GM12878 (cell line): ENCODE measurements at regions not wholly inside any gene's neighbourhood (a gene's known extent, or its start where the extent isn't known, plus 50 kb on each side); places are given as distances from the start of the nearest gene placed in this dataset.

ENCODE experiments used
- ATAC-seq: fragments of 200-7000 bp; cut with Tn5 transposase; 3 replicates; pipeline ENCODE4 v1.9.1; 2020; ENCODE audit warnings: mild to moderate bottlenecking, moderate library complexity
- BruUV-seq: library from RNA; stranded (reverse); fragments of 400-500 nt; replicated peaks from 2 replicates; lab custom pipeline; 2021; lab: Mats Ljungman, UMichigan
- CTCF ChIA-PET: fragments of 300-600 bp; sonication (Branson Sonifier 250); formaldehyde crosslinking; extraction: SDS; loops from one replicate; lab custom pipeline; 2021; ENCODE audit warnings: inconsistent platforms; lab: Yijun Ruan, JAX
- POLR2A ChIA-PET: fragments of 350-600 bp; formaldehyde crosslinking; extraction: SDS; loops from one replicate; lab custom pipeline; 2021; ENCODE audit warnings: inconsistent platforms; lab: Charles Lee
- RAD21 ChIA-PET: fragments of 300-600 bp; sonication (Branson Sonifier 250); formaldehyde crosslinking; loops from one replicate; lab custom pipeline; 2023; ENCODE audit warnings: antibody characterized with exemption; ENCODE audit not compliant: unreplicated experiment; lab: Charles Lee
- SMC1A ChIA-PET: fragments of 300-600 bp; sonication (Branson Sonifier 250); formaldehyde crosslinking; loops from one replicate; lab custom pipeline; 2023; ENCODE audit not compliant: unreplicated experiment, uncharacterized antibody; lab: Charles Lee
- DNase-seq: peaks from one replicate; pipeline ENCODE4 v3.0.0-alpha.2; 2011; ENCODE audit warnings: low read depth, low spot score
- FAIRE-seq: peaks from 3 replicates; lab custom pipeline; 2011; peaks lifted over from hg19 to GRCh38; lab: Jason Lieb, UNC
- H2AFZ ChIP-seq: 2 replicates; pipeline ENCODE4 v1.6.0; 2011; ENCODE audit warnings: low read depth, low read length, control low read depth; ENCODE audit not compliant: control insufficient read depth
- H3K27ac ChIP-seq: 2 replicates; pipeline ENCODE4 v1.5.1; 2011; ENCODE audit warnings: control low read depth; ENCODE audit not compliant: control insufficient read depth, insufficient read depth
- H3K27me3 ChIP-seq, 2 experiments: replicated peaks in 1 of 2; 2 replicates each; pipeline versions ENCODE4 v1.6.0 to v1.6.1; 2011; ENCODE audit warnings: low read length in 1 of 2; ENCODE audit not compliant: control insufficient read depth in 2 of 2, insufficient read depth in 2 of 2
- H3K36me3 ChIP-seq, 2 experiments: 2 replicates each; pipeline ENCODE4 v1.5.1; 2011; ENCODE audit warnings: low read length in 1 of 2; ENCODE audit not compliant: control insufficient read depth in 2 of 2, insufficient read depth in 2 of 2
- H3K4me1 ChIP-seq: 2 replicates; pipeline ENCODE4 v1.6.1; 2011; ENCODE audit warnings: mild to moderate bottlenecking, low read length, moderate library complexity, mixed read lengths; ENCODE audit not compliant: control insufficient read depth, insufficient read depth
- H3K4me2 ChIP-seq: 2 replicates; pipeline ENCODE4 v1.6.0; 2011; ENCODE audit warnings: control low read depth; ENCODE audit not compliant: control insufficient read depth, insufficient read depth
- H3K4me3 ChIP-seq: fragments of 200-600 bp; sonication (generic); 2 replicates; pipeline ENCODE4 v1.5.1; 2016
- H3K79me2 ChIP-seq: 2 replicates; pipeline ENCODE4 v1.6.0; 2011; ENCODE audit warnings: low read length; ENCODE audit not compliant: control insufficient read depth, insufficient read depth
- H3K9ac ChIP-seq: 2 replicates; pipeline ENCODE4 v1.8.0; 2011; ENCODE audit warnings: low read length, control low read depth, mixed read lengths; ENCODE audit not compliant: control insufficient read depth, insufficient read depth
- H3K9me3 ChIP-seq: replicated peaks from 3 replicates; pipeline ENCODE4 v1.5.1; 2011; ENCODE audit warnings: mild to moderate bottlenecking, low read length; ENCODE audit not compliant: control insufficient read depth, insufficient read depth
- H4K20me1 ChIP-seq: 2 replicates; pipeline ENCODE4 v1.6.0; 2011; ENCODE audit not compliant: control insufficient read depth, insufficient read depth
- BCL11A ChIP-seq: IDR thresholded peaks from 2 replicates; pipeline ENCODE4 v1.6.1; 2011; ENCODE audit warnings: low read depth, low read length
- EP300 ChIP-seq, 2 experiments: fragments of 150-350 bp in 1 of 2; IDR thresholded peaks; 2 replicates each; pipeline ENCODE4 v1.6.1; 2011 to 2012; ENCODE audit warnings: low read depth in 2 of 2, low read length in 2 of 2, borderline replicate concordance in 1 of 2, improper control_type of control experiment in 1 of 2, inconsistent platforms in 1 of 2; ENCODE audit not compliant: control insufficient read depth in 1 of 2
- GATAD2B ChIP-seq: fragments of 450-650 bp; conservative IDR thresholded peaks from 2 replicates; pipeline ENCODE4 v1.6.1; 2017; ENCODE audit warnings: low read depth, mild to moderate bottlenecking, moderate library complexity
- IKZF1 ChIP-seq: fragments of 450-650 bp; conservative IDR thresholded peaks from 2 replicates; pipeline ENCODE4 v1.6.1; 2017; ENCODE audit warnings: antibody characterized with exemption, mild to moderate bottlenecking
- IRF4 ChIP-seq: IDR thresholded peaks from 2 replicates; pipeline ENCODE4 v1.6.1; 2011; ENCODE audit warnings: low read depth, low read length
- JUNB ChIP-seq: IDR thresholded peaks from 2 replicates; pipeline ENCODE4 v1.6.1; 2016; ENCODE audit warnings: antibody characterized with exemption, mild to moderate bottlenecking
- MYB ChIP-seq: fragments of 150-350 bp; IDR thresholded peaks from 2 replicates; pipeline ENCODE4 v1.6.1; 2014; ENCODE audit warnings: mild to moderate bottlenecking, low read depth, low read length, borderline replicate concordance
- PML ChIP-seq: IDR thresholded peaks from 2 replicates; pipeline ENCODE4 v1.6.1; 2012; ENCODE audit warnings: low read length, inconsistent platforms
- POU2F2 ChIP-seq: IDR thresholded peaks from 3 replicates; pipeline ENCODE4 v1.6.1; 2011; ENCODE audit warnings: low read depth, mild to moderate bottlenecking, low read length, borderline replicate concordance
- RELA ChIP-seq: fragments of 450-650 bp; IDR thresholded peaks from 2 replicates; pipeline ENCODE4 v1.8.0; 2014; ENCODE audit warnings: borderline replicate concordance; ENCODE audit not compliant: partially characterized antibody
- STAT3 ChIP-seq: IDR thresholded peaks from 2 replicates; pipeline ENCODE4 v1.6.1; 2011; ENCODE audit warnings: low read depth, low read length, improper control_type of control experiment
- TCF7 ChIP-seq: IDR thresholded peaks from 2 replicates; pipeline ENCODE4 v1.6.1; 2014; ENCODE audit warnings: antibody characterized with exemption, borderline replicate concordance
- USF2 ChIP-seq: IDR thresholded peaks from 2 replicates; pipeline ENCODE4 v1.6.1; 2011; ENCODE audit warnings: low read depth, low read length, improper control_type of control experiment, borderline replicate concordance
- ZZZ3 ChIP-seq: IDR thresholded peaks from 2 replicates; pipeline ENCODE4 v1.6.1; 2011; ENCODE audit warnings: low read depth; ENCODE audit not compliant: control insufficient read depth, insufficient read length
- WGBS: methylation state at CpG from one replicate; pipeline ENCODE4 v1.1.6; 2016; ENCODE audit warnings: low lambda C conversion rate; ENCODE audit not compliant: insufficient replicate concordance, insufficient coverage; ENCODE audit errors: missing lambda C conversion rate; 5-methylcytosine and 5-hydroxymethylcytosine counted together
- in situ Hi-C: fragments of 300-500 bp; cut with MboI; formaldehyde crosslinking; loops from 9 replicates; pipeline ENCODE4 v1.14.3; 2018; ENCODE audit warnings: mixed read lengths
- intact Hi-C: fragments of 100-400 bp; cut with micrococcal nuclease; formaldehyde crosslinking; loops from one replicate; pipeline ENCODE4 v1.14.2; 2022; ENCODE audit not compliant: unreplicated experiment
- TF ChIP-seq, protein P1 (sequence below): fragments of 450-650 bp; IDR thresholded peaks from 2 replicates; pipeline ENCODE4 v1.6.1; 2017; ENCODE audit warnings: mild to moderate bottlenecking, moderate library complexity
- TF ChIP-seq, protein P2 (sequence below), 3 experiments: IDR thresholded peaks in 2 of 3; conservative IDR thresholded peaks in 1 of 3; 2 replicates each; pipeline ENCODE4 v1.5.1; 2011; ENCODE audit warnings: low read depth in 3 of 3, low read length in 3 of 3, mild to moderate bottlenecking in 3 of 3, control low read depth in 2 of 3, moderate library complexity in 2 of 3, inconsistent platforms in 1 of 3, mixed read lengths in 1 of 3; ENCODE audit not compliant: control insufficient read depth in 2 of 3, insufficient read depth in 1 of 3; ENCODE audit errors: extremely low read depth in 1 of 3
- TF ChIP-seq, protein P3 (sequence below): fragments of 450-650 bp; IDR thresholded peaks from 2 replicates; pipeline ENCODE4 v1.6.1; 2017; ENCODE audit warnings: mild to moderate bottlenecking

- H3K4me2 ChIP-seq = no peak overlapping the region
- no peaks in the 10 kb centered on the region for H3K4me1 ChIP-seq
- CTCF ChIA-PET = no interaction called here
- H3K27me3 ChIP-seq = no peaks in the 10 kb centered on the region; a peak in 1 of 4 replicates
- no peak for FAIRE-seq
- RAD21 ChIA-PET = interaction anchor here (1.2 kb wide), 1 partner anchor 1123 kb away, joined by 3 read pairs; no protein-coding TSS in a partner anchor
- H3K9me3 ChIP-seq = no peaks in the 10 kb centered on the region
- intact Hi-C loops (no loop called here), in situ Hi-C loops (no loop called here)
- POLR2A ChIA-PET = interaction anchor here (0.6 kb wide), 1 partner anchor 728 kb away, joined by 3 read pairs; no protein-coding TSS in a partner anchor
- ATAC-seq = no peak
- no TSS peak for BruUV-seq
- no peaks in the 10 kb centered on the region for H4K20me1 ChIP-seq
- no peak for DNase-seq
- H3K4me3 ChIP-seq = no peak overlapping the region
- no peak overlapping the region for H3K9ac ChIP-seq
- no peak overlapping the region for H2AFZ ChIP-seq
- 44% methylated on average over 5 of the region's 5 CpGs for WGBS
- SMC1A ChIA-PET = no interaction called here
- H3K36me3 ChIP-seq = no peaks in the 10 kb centered on the region
- H3K27ac ChIP-seq = no peak overlapping the region
- H3K79me2 ChIP-seq = no peaks in the 10 kb centered on the region
- no peak for TF ChIP-seq STAT3
- TF ChIP-seq ZZZ3 = no peak
- TF ChIP-seq BCL11A = no peak
- TF ChIP-seq TCF7 = no peak
- TF ChIP-seq RELA = no peak
- TF ChIP-seq, protein P1, sequence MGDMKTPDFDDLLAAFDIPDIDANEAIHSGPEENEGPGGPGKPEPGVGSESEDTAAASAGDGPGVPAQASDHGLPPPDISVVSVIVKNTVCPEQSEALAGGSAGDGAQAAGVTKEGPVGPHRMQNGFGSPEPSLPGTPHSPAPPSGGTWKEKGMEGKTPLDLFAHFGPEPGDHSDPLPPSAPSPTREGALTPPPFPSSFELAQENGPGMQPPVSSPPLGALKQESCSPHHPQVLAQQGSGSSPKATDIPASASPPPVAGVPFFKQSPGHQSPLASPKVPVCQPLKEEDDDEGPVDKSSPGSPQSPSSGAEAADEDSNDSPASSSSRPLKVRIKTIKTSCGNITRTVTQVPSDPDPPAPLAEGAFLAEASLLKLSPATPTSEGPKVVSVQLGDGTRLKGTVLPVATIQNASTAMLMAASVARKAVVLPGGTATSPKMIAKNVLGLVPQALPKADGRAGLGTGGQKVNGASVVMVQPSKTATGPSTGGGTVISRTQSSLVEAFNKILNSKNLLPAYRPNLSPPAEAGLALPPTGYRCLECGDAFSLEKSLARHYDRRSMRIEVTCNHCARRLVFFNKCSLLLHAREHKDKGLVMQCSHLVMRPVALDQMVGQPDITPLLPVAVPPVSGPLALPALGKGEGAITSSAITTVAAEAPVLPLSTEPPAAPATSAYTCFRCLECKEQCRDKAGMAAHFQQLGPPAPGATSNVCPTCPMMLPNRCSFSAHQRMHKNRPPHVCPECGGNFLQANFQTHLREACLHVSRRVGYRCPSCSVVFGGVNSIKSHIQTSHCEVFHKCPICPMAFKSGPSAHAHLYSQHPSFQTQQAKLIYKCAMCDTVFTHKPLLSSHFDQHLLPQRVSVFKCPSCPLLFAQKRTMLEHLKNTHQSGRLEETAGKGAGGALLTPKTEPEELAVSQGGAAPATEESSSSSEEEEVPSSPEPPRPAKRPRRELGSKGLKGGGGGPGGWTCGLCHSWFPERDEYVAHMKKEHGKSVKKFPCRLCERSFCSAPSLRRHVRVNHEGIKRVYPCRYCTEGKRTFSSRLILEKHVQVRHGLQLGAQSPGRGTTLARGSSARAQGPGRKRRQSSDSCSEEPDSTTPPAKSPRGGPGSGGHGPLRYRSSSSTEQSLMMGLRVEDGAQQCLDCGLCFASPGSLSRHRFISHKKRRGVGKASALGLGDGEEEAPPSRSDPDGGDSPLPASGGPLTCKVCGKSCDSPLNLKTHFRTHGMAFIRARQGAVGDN = no peak
- no peak for TF ChIP-seq EP300 (IDR thresholded peaks at IDR 0.05; ENCODE audit: borderline replicate concordance in 1 of 2, control insufficient read depth in 1 of 2, low read depth in 2 of 2, low read length in 2 of 2)
- no peak for TF ChIP-seq JUNB
- no peak for TF ChIP-seq GATAD2B
- no peak for TF ChIP-seq USF2
- no peak for TF ChIP-seq POU2F2
- no peak for TF ChIP-seq MYB
- TF ChIP-seq IKZF1 = no peak
- no peak for TF ChIP-seq PML
- TF ChIP-seq, protein P2, sequence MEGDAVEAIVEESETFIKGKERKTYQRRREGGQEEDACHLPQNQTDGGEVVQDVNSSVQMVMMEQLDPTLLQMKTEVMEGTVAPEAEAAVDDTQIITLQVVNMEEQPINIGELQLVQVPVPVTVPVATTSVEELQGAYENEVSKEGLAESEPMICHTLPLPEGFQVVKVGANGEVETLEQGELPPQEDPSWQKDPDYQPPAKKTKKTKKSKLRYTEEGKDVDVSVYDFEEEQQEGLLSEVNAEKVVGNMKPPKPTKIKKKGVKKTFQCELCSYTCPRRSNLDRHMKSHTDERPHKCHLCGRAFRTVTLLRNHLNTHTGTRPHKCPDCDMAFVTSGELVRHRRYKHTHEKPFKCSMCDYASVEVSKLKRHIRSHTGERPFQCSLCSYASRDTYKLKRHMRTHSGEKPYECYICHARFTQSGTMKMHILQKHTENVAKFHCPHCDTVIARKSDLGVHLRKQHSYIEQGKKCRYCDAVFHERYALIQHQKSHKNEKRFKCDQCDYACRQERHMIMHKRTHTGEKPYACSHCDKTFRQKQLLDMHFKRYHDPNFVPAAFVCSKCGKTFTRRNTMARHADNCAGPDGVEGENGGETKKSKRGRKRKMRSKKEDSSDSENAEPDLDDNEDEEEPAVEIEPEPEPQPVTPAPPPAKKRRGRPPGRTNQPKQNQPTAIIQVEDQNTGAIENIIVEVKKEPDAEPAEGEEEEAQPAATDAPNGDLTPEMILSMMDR (IDR thresholded peaks at IDR 0.05 in 2 of 3, conservative IDR thresholded peaks at IDR 0.05 in 1 of 3; ENCODE audit: control insufficient read depth in 2 of 3, extremely low read depth in 1 of 3, insufficient read depth in 1 of 3, low read depth in 3 of 3, low read length in 3 of 3) = no peak
- TF ChIP-seq, protein P3, sequence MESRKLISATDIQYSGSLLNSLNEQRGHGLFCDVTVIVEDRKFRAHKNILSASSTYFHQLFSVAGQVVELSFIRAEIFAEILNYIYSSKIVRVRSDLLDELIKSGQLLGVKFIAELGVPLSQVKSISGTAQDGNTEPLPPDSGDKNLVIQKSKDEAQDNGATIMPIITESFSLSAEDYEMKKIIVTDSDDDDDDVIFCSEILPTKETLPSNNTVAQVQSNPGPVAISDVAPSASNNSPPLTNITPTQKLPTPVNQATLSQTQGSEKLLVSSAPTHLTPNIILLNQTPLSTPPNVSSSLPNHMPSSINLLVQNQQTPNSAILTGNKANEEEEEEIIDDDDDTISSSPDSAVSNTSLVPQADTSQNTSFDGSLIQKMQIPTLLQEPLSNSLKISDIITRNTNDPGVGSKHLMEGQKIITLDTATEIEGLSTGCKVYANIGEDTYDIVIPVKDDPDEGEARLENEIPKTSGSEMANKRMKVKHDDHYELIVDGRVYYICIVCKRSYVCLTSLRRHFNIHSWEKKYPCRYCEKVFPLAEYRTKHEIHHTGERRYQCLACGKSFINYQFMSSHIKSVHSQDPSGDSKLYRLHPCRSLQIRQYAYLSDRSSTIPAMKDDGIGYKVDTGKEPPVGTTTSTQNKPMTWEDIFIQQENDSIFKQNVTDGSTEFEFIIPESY = no peak
- TF ChIP-seq IRF4 = no peak
These were observed 223.6 kb upstream of the KIF2A start for GRCh38 chr5:62082370-62082801.
